Smooth muscle cell (in vitro differentiated cells): ENCODE measurements at regions not wholly inside any gene's neighbourhood (a gene's known extent, or its start where the extent isn't known, plus 50 kb on each side); places are given as distances from the start of the nearest gene placed in this dataset.
A peak's percentile ranks its signal among the peaks of the same experiment; 100 is the strongest.
"Not testable (repeated sequence)": the region's sequence is repeated elsewhere in the genome, so short reads cannot be mapped to it uniquely, and the experiment has no call there.

Experiments used
- DNase-seq: peaks from one replicate; lab custom pipeline; 2025; ENCODE audit not compliant: unreplicated experiment; lab: John Stamatoyannopoulos, UW
- H2AFZ ChIP-seq: fragments of 200-600 bp; sonication (generic); 2 replicates; pipeline ENCODE4 v1.6.0; 2016; ENCODE audit warnings: antibody characterized with exemption, low read depth, mild to moderate bottlenecking
- H3F3A ChIP-seq: fragments of 200-600 bp; sonication (generic); 2 replicates; pipeline ENCODE4 v1.6.0; 2017; ENCODE audit warnings: antibody characterized with exemption, low read depth
- H3K27ac ChIP-seq: fragments of 200-600 bp; sonication (generic); 2 replicates; pipeline ENCODE4 v1.5.1; 2016; ENCODE audit warnings: low read depth, mild to moderate bottlenecking
- H3K27me3 ChIP-seq: fragments of 200-600 bp; sonication (generic); 2 replicates; pipeline ENCODE4 v1.6.1; 2016; ENCODE audit warnings: low read depth, mild to moderate bottlenecking
- H3K36me3 ChIP-seq: fragments of 200-600 bp; sonication (generic); 2 replicates; pipeline ENCODE4 v1.5.1; 2016; ENCODE audit warnings: low read depth
- H3K4me1 ChIP-seq: fragments of 200-600 bp; sonication (generic); 2 replicates; pipeline ENCODE4 v1.5.1; 2016; ENCODE audit warnings: low read depth
- H3K4me2 ChIP-seq: fragments of 200-600 bp; sonication (generic); 2 replicates; pipeline ENCODE4 v1.6.0; 2016; ENCODE audit warnings: mild to moderate bottlenecking
- H3K4me3 ChIP-seq: fragments of 200-600 bp; sonication (generic); 2 replicates; pipeline ENCODE4 v1.5.1; 2016; ENCODE audit warnings: mild to moderate bottlenecking
- H3K79me2 ChIP-seq: fragments of 200-600 bp; sonication (generic); 2 replicates; pipeline ENCODE4 v1.6.0; 2016; ENCODE audit warnings: low read depth, mild to moderate bottlenecking
- H3K9ac ChIP-seq: fragments of 200-600 bp; sonication (generic); 2 replicates; pipeline ENCODE4 v1.6.0; 2016; ENCODE audit warnings: low read depth
- H3K9me3 ChIP-seq: fragments of 200-600 bp; sonication (generic); replicated peaks from 2 replicates; pipeline ENCODE4 v1.5.1; 2016; ENCODE audit warnings: low read depth
- H4K20me1 ChIP-seq: fragments of 200-600 bp; sonication (generic); 2 replicates; pipeline ENCODE4 v1.6.0; 2016; ENCODE audit warnings: low read depth
- CTCF ChIP-seq: fragments of 200-600 bp; sonication (generic); IDR thresholded peaks from 2 replicates; pipeline ENCODE4 v1.5.1; 2017; ENCODE audit warnings: borderline replicate concordance, mild to moderate bottlenecking, antibody characterized with exemption; ENCODE audit not compliant: insufficient read depth, poor library complexity, severe bottlenecking
- WGBS: methylation state at CpG from one replicate; pipeline ENCODE4 v1.1.7; 2016; ENCODE audit warnings: low lambda C conversion rate; 5-methylcytosine and 5-hydroxymethylcytosine counted together

- no peak for TF ChIP-seq CTCF
- Histone ChIP-seq H3K36me3 (no peaks in the 10 kb centered on the region), H3K9me3 (no peaks in the 10 kb centered on the region), H2AFZ (no peak overlapping the region), H3K27me3 (no peaks in the 10 kb centered on the region), H4K20me1 (no peaks in the 10 kb centered on the region), H3F3A (no peaks in the 10 kb centered on the region), H3K27ac (no peak overlapping the region), H3K4me2 (no peak overlapping the region), H3K4me3 (no peak overlapping the region), H3K9ac (no peak overlapping the region), H3K79me2 (no peaks in the 10 kb centered on the region), H3K4me1 (peaks cover 18% of the 10 kb centered on the region)
- 90% methylated on average over 6 of the region's 6 CpGs for WGBS
- DNase-seq: no peak
Observed at GRCh38 chr4:186805020-186805820, 81.6 kb upstream of the FAT1 start.

GRCh38 chr4:186805917-186806316 is 82.3 kb upstream of the FAT1 start:
- WGBS: 97% methylated on average over 5 of the region's 5 CpGs
- DNase-seq, H3K27ac ChIP-seq, H4K20me1 ChIP-seq, H3K27me3 ChIP-seq, H3K4me2 ChIP-seq, H3F3A ChIP-seq, H3K79me2 ChIP-seq, H2AFZ ChIP-seq, H3K9ac ChIP-seq, H3K9me3 ChIP-seq, H3K36me3 ChIP-seq, H3K4me3 ChIP-seq: not testable (repeated sequence)
- H3K4me1 ChIP-seq: peaks cover 22% of the 10 kb centered on the region

- Histone ChIP-seq H3K27me3 (no peaks in the 10 kb centered on the region), H3K4me3 (no peak overlapping the region), H3K4me1 (peaks cover 22% of the 10 kb centered on the region), H3K9ac (no peak overlapping the region), H3K79me2 (no peaks in the 10 kb centered on the region), H4K20me1 (no peaks in the 10 kb centered on the region), H3K36me3 (no peaks in the 10 kb centered on the region), H3K4me2 (no peak overlapping the region), H3K9me3 (no peaks in the 10 kb centered on the region), H3F3A (no peaks in the 10 kb centered on the region), H3K27ac (no peak overlapping the region), H2AFZ (no peak overlapping the region)
- 62% methylated on average over 7 of the region's 7 CpGs for WGBS
- DNase-seq: no peak
- TF ChIP-seq CTCF: no peak
Observed at GRCh38 chr4:186806679-186807421, 83.2 kb upstream of the FAT1 start.

GRCh38 chr4:186807808-186808629 is 84.4 kb upstream of the FAT1 start:
- no peaks in the 10 kb centered on the region for H3K79me2 ChIP-seq
- H3K4me2 ChIP-seq: peak overlapping the region; percentile 74
- no peaks in the 10 kb centered on the region for H3F3A ChIP-seq
- no peak for DNase-seq
- no peaks in the 10 kb centered on the region for H3K36me3 ChIP-seq
- H3K9me3 ChIP-seq: no peaks in the 10 kb centered on the region
- H3K27ac ChIP-seq: peak overlapping the region; percentile 87
- peak overlapping the region; percentile 27 for H3K9ac ChIP-seq
- H3K4me1 ChIP-seq: peaks cover 22% of the 10 kb centered on the region
- no peaks in the 10 kb centered on the region for H4K20me1 ChIP-seq
- H3K4me3 ChIP-seq: no peak overlapping the region
- no peak for TF ChIP-seq CTCF
- no peak overlapping the region for H2AFZ ChIP-seq
- WGBS: 53% methylated on average over 7 of the region's 7 CpGs
- H3K27me3 ChIP-seq: no peaks in the 10 kb centered on the region
